ENCODE measurements at regions not wholly inside any gene's neighbourhood (a gene's known extent, or its start where the extent isn't known, plus 50 kb on each side); places are given as distances from the start of the nearest gene placed in this dataset.

DNA sequence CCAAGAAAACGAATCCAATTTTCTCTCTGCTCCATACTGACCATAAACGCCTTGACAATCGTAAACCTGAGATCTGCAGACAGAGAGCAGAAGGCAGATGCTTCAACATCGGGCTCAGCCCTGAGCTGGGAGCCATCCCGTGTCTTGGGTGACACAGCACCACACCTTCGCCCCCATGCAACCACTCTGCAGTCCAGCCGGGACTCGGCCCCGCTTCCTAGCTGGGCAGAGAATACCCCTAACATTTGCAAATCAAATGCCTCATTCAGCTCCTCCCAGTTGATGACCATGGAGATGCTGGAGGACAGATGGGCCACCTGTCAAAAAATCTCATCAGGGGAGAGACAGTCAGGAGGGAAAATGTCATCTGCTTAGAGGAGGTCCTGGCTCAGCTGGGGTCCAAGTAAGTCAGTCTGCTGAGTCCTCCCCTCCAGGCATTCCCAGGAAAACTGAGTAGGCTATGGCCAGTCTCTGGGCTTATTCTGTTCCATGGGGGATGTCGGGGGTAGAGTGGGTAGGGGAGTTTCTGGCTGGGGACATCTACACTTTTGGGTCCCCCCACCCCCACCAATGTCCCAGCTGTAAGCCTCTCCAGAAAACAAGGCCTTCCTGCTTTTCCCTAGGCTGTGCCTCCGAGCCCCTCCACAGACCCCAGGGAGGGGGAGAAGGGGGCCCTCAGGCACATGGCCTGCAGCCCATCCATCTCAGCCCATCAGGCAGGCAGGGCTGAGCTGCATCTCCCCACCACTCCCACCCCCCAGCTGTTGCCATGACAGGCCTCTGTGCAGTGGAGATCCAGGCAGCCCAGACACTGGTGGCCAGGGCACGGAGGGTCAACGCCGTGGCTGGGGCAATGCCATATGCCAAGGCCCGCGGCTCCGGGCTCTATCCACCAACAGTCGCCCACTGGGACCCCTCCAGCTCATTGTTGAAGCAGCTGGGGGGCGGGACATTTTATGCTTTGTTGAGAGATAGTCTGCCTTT lies 158.6 kb downstream of the AXIN2 start:
- Histone ChIP-seq H3K27me3 (ENCODE audit: insufficient read depth, low read length, poor library complexity) (no peaks in the 10 kb centered on the region), H4K20me1 (ENCODE audit: insufficient read depth, low read length) (no peaks in the 10 kb centered on the region), H3K4me3 (ENCODE audit: low read depth in 1 of 2, low read length in 2 of 2) (no peak overlapping the region), H3K4me1 (ENCODE audit: insufficient read depth, low read length) (no peaks in the 10 kb centered on the region), H3K79me2 (ENCODE audit: insufficient read depth, low read length) (no peaks in the 10 kb centered on the region), H3K9ac (ENCODE audit: low read depth, low read length) (no peak overlapping the region), H3K27ac (ENCODE audit: low read length) (no peak overlapping the region), H3K9me3 (ENCODE audit: insufficient read depth, low read length, severe bottlenecking) (no peaks in the 10 kb centered on the region), H3K4me2 (ENCODE audit: insufficient read depth, low read length) (no peak overlapping the region), H2AFZ (ENCODE audit: low read depth, low read length) (no peak overlapping the region), H3K36me3 (ENCODE audit: insufficient read depth, low read length) (no peaks in the 10 kb centered on the region)
- TF ChIP-seq, protein P1, sequence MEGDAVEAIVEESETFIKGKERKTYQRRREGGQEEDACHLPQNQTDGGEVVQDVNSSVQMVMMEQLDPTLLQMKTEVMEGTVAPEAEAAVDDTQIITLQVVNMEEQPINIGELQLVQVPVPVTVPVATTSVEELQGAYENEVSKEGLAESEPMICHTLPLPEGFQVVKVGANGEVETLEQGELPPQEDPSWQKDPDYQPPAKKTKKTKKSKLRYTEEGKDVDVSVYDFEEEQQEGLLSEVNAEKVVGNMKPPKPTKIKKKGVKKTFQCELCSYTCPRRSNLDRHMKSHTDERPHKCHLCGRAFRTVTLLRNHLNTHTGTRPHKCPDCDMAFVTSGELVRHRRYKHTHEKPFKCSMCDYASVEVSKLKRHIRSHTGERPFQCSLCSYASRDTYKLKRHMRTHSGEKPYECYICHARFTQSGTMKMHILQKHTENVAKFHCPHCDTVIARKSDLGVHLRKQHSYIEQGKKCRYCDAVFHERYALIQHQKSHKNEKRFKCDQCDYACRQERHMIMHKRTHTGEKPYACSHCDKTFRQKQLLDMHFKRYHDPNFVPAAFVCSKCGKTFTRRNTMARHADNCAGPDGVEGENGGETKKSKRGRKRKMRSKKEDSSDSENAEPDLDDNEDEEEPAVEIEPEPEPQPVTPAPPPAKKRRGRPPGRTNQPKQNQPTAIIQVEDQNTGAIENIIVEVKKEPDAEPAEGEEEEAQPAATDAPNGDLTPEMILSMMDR (IDR thresholded peaks at IDR 0.05; ENCODE audit: borderline replicate concordance, extremely low read depth, low read length, poor library complexity, severe bottlenecking) = no peak
- TF ChIP-seq EZH2 (IDR thresholded peaks at IDR 0.05; ENCODE audit: borderline replicate concordance, low read depth, low read length, severe bottlenecking) = no peak
- ATAC-seq (ENCODE audit: insufficient read depth, low read depth) (no peak), DNase-seq (no peak)

DNA sequence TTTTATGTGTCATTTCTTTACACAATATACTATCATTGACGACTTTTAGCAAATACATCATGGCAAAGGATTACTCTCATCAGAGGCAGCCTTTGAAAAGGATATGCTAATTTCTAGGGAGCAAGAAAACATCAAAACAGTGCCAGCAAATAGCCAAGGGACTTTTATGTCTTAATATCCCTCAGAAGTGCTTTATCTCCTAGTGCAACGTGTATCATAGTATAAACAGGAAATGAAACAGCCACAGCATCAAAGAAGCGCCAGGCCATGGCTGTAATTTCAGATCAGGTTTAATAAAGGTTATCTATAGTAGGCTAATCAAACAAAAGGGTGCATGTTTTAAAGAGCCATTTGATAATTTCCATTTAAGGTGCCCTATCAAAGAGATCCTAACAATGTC lies 159.9 kb downstream of the AXIN2 start:
- Histone ChIP-seq H3K27ac (ENCODE audit: low read length) (no peak overlapping the region), H3K9ac (ENCODE audit: low read depth, low read length) (no peak overlapping the region), H4K20me1 (ENCODE audit: insufficient read depth, low read length) (no peaks in the 10 kb centered on the region), H3K36me3 (ENCODE audit: insufficient read depth, low read length) (no peaks in the 10 kb centered on the region), H3K4me2 (ENCODE audit: insufficient read depth, low read length) (no peak overlapping the region), H3K27me3 (ENCODE audit: insufficient read depth, low read length, poor library complexity) (no peaks in the 10 kb centered on the region), H2AFZ (ENCODE audit: low read depth, low read length) (no peak overlapping the region), H3K4me1 (ENCODE audit: insufficient read depth, low read length) (no peaks in the 10 kb centered on the region), H3K79me2 (ENCODE audit: insufficient read depth, low read length) (no peaks in the 10 kb centered on the region), H3K9me3 (ENCODE audit: insufficient read depth, low read length, severe bottlenecking) (no peaks in the 10 kb centered on the region), H3K4me3 (ENCODE audit: low read depth in 1 of 2, low read length in 2 of 2) (no peak overlapping the region)
- TF ChIP-seq, protein P1 (IDR thresholded peaks at IDR 0.05; ENCODE audit: borderline replicate concordance, extremely low read depth, low read length, poor library complexity, severe bottlenecking) = no peak
- TF ChIP-seq EZH2 (IDR thresholded peaks at IDR 0.05; ENCODE audit: borderline replicate concordance, low read depth, low read length, severe bottlenecking) = no peak
- ATAC-seq (ENCODE audit: insufficient read depth, low read depth) (no peak), DNase-seq (no peak)

DNA sequence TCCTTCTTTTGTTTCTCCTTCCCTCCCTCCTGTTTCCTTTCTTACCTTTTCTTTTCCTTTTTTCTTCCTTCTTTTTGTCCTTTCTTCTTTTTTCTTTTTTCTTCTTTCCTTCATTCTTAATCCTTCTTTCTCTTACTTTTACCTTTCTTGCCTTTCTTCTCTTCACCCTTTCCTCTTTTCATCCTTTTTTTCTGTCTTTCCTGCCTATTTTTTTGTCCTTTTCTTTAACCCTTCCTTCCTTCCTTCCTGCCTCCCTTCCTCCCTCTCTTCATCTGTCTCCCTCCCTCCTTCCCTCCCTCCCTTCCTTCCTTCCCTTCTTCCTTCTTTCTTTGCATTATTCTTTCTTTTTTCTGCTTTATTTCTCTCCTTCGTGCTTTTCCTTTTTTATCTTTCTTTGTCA lies 160.7 kb downstream of the AXIN2 start:
- Histone ChIP-seq H3K4me3 (ENCODE audit: low read depth in 1 of 2, low read length in 2 of 2) (no peak overlapping the region), H3K9me3 (ENCODE audit: insufficient read depth, low read length, severe bottlenecking) (no peaks in the 10 kb centered on the region), H3K36me3 (ENCODE audit: insufficient read depth, low read length) (no peaks in the 10 kb centered on the region), H3K9ac (ENCODE audit: low read depth, low read length) (no peak overlapping the region), H3K4me1 (ENCODE audit: insufficient read depth, low read length) (no peaks in the 10 kb centered on the region), H2AFZ (ENCODE audit: low read depth, low read length) (no peak overlapping the region), H3K27me3 (ENCODE audit: insufficient read depth, low read length, poor library complexity) (no peaks in the 10 kb centered on the region), H3K4me2 (ENCODE audit: insufficient read depth, low read length) (no peak overlapping the region), H3K79me2 (ENCODE audit: insufficient read depth, low read length) (no peaks in the 10 kb centered on the region), H3K27ac (ENCODE audit: low read length) (no peak overlapping the region), H4K20me1 (ENCODE audit: insufficient read depth, low read length) (no peaks in the 10 kb centered on the region)
- TF ChIP-seq EZH2 (IDR thresholded peaks at IDR 0.05; ENCODE audit: borderline replicate concordance, low read depth, low read length, severe bottlenecking) = no peak
- TF ChIP-seq, protein P1 (IDR thresholded peaks at IDR 0.05; ENCODE audit: borderline replicate concordance, extremely low read depth, low read length, poor library complexity, severe bottlenecking) = no peak
- ATAC-seq (ENCODE audit: insufficient read depth, low read depth) (no peak), DNase-seq (no peak)

Data from DND-41 (cell line).